ENCODE measurements at regions not wholly inside any gene's neighbourhood (a gene's known extent, or its start where the extent isn't known, plus 50 kb on each side); places are given as distances from the start of the nearest gene placed in this dataset.

DNA sequence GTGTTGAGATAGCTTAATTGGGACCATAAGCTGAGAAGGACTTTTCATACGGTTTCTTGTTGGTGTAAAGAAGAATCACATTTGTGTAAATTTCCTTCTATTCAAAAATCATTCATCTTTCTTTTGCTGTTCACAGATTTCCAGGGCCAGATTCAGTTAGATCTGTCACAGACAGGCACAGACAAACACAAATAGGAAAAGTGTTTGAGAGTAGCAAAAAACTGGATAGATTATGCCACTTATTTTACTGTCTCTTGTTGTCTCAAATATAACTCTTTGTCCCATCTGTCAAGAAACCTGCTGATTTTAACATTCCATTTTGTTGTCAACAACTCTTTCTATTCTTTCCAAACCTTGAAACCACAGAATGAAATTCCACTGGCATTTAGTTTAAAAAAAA is 142.8 kb downstream of the ID4 start:
- Histone ChIP-seq H3K4me3 (no peak overlapping the region), H3K27ac (no peak overlapping the region), H3K4me1 (no peaks in the 10 kb centered on the region), H3K9me3 (no peaks in the 10 kb centered on the region), H3K27me3 (no peaks in the 10 kb centered on the region), H3K36me3 (no peaks in the 10 kb centered on the region)
- no peak for DNase-seq (ENCODE audit: low spot score in 2 of 2)
- intact Hi-C loops (cut with DNase I; ENCODE audit: low total_unique reads), result no loop called here
- TF ChIP-seq, protein P1, sequence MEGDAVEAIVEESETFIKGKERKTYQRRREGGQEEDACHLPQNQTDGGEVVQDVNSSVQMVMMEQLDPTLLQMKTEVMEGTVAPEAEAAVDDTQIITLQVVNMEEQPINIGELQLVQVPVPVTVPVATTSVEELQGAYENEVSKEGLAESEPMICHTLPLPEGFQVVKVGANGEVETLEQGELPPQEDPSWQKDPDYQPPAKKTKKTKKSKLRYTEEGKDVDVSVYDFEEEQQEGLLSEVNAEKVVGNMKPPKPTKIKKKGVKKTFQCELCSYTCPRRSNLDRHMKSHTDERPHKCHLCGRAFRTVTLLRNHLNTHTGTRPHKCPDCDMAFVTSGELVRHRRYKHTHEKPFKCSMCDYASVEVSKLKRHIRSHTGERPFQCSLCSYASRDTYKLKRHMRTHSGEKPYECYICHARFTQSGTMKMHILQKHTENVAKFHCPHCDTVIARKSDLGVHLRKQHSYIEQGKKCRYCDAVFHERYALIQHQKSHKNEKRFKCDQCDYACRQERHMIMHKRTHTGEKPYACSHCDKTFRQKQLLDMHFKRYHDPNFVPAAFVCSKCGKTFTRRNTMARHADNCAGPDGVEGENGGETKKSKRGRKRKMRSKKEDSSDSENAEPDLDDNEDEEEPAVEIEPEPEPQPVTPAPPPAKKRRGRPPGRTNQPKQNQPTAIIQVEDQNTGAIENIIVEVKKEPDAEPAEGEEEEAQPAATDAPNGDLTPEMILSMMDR (IDR thresholded peaks at IDR 0.05), result no peak
- no peak for TF ChIP-seq POLR2A (IDR thresholded peaks at IDR 0.05)
- TF ChIP-seq POLR2AphosphoS5 (IDR thresholded peaks at IDR 0.05), result no peak

DNA sequence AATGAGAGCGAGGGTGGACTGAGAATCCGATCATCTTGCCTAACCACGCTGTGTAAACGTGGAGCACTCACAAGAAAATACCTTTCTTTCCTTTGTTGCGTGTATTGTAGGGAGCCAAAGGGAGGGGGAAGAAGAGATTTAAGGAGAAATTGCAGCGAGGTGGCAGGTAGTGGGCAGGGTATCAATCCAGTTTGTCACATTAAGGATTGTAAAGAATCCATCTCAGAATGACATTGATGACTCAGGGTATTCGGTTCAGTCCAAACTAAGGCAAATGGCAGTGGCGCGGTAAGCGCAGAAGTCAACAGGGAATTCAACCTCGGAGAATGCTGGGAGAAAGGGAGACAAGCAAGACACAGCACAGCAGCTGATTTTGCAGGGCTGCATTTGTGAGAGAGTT is 146.2 kb downstream of the ID4 start:
- Histone ChIP-seq H3K4me1 (no peaks in the 10 kb centered on the region), H3K9me3 (no peaks in the 10 kb centered on the region), H3K27ac (no peak overlapping the region), H3K36me3 (no peaks in the 10 kb centered on the region), H3K27me3 (no peaks in the 10 kb centered on the region), H3K4me3 (no peak overlapping the region)
- intact Hi-C loops (cut with DNase I; ENCODE audit: low total_unique reads), result no loop called here
- TF ChIP-seq, protein P1 (IDR thresholded peaks at IDR 0.05), result no peak
- no peak for TF ChIP-seq POLR2AphosphoS5 (IDR thresholded peaks at IDR 0.05)
- TF ChIP-seq POLR2A (IDR thresholded peaks at IDR 0.05), result no peak
- no peak for DNase-seq (ENCODE audit: low spot score in 2 of 2)

DNA sequence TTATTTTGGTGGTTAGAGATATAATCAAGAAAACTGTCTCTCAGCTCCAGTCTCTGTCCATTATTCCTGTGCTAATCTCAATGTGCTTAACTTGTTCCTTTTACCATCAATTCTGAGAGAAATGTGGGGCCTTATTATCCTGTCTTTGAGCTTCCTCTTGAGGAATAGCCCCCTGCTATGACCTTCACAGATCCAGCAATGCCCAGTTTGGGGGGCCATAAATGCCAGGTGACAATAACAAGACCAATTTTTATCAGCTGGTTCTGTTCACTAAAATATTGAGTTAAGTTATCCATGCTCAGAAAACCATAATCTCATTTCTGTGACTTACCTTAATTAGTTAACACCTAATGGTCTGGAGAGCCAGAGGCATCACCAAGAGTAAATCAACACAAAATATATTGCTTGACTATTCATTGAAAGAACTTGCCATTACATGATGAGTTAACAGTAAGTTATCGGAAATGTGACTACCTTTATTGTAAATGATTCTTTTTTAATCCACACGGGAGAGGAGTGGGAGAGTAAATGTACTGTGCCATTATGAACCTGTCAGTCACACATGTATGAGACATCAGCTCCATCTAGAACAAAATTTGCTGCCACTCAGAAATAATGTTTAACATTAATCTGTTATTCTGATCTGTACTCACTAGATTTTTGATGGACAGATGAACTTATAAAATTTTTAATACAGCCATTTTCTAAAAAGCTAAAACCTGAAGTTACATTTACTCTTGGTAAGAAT is 149.7 kb downstream of the ID4 start:
- no peaks in the 10 kb centered on the region for H3K27me3 ChIP-seq
- H3K9me3 ChIP-seq, result no peaks in the 10 kb centered on the region
- no peaks in the 10 kb centered on the region for H3K36me3 ChIP-seq
- no peak overlapping the region for H3K4me3 ChIP-seq
- intact Hi-C loops (cut with DNase I; ENCODE audit: low total_unique reads), result no loop called here
- no peak overlapping the region for H3K27ac ChIP-seq
- H3K4me1 ChIP-seq, result no peaks in the 10 kb centered on the region
- TF ChIP-seq POLR2A (IDR thresholded peaks at IDR 0.05) (no peak), POLR2AphosphoS5 (IDR thresholded peaks at IDR 0.05) (no peak)
- TF ChIP-seq, protein P1 (IDR thresholded peaks at IDR 0.05), result no peak
- DNase-seq (ENCODE audit: low spot score in 2 of 2), result no peak

DNA sequence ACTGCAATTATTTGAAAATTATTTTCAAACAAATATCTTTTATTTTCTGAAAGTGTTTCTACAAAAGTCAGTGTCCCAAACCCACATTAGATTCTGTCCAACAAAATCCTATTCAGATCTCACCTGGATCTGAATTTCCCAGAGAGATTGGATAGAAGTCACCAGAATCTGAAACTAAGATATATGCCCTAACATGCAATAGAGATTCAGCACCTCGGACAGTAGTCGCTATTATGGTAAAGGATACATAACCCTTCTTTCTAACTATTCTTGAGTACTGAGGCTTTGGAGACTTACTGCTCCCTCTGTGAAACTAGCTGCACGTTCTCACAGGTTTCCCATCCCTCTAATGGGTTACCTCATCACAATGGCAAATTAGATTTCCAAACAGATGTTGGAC is 151.4 kb downstream of the ID4 start:
- intact Hi-C loops (cut with DNase I; ENCODE audit: low total_unique reads), result no loop called here
- Histone ChIP-seq H3K4me1 (no peaks in the 10 kb centered on the region), H3K27ac (no peak overlapping the region), H3K36me3 (no peaks in the 10 kb centered on the region), H3K9me3 (no peaks in the 10 kb centered on the region), H3K27me3 (no peaks in the 10 kb centered on the region), H3K4me3 (no peak overlapping the region)
- TF ChIP-seq, protein P1 (IDR thresholded peaks at IDR 0.05), result no peak
- no peak for TF ChIP-seq POLR2AphosphoS5 (IDR thresholded peaks at IDR 0.05)
- TF ChIP-seq POLR2A (IDR thresholded peaks at IDR 0.05), result no peak
- no peak for DNase-seq (ENCODE audit: low spot score in 2 of 2)

DNA sequence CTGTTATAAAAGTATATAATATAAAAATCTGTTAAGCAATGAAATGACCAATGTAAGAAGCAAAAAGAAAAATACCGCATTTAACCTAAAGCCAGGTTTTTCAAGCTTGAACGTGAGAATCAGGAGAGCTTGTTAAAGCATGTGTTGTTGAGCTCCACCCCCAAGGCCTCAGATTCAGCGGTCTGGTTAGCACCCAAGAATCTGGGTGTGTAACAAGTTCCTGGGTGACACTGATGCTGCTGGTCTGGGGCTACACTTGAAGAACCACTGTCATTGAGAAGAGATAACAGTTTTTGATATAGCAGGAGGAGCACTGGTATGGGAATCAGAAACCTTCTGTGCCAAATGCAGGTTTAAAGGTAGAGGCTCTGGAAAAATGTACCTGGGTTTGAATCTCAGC is 154.0 kb downstream of the ID4 start:
- no peaks in the 10 kb centered on the region for H3K27me3 ChIP-seq
- no peaks in the 10 kb centered on the region for H3K36me3 ChIP-seq
- TF ChIP-seq, protein P1 (IDR thresholded peaks at IDR 0.05), result no peak
- TF ChIP-seq POLR2A (IDR thresholded peaks at IDR 0.05) (no peak), POLR2AphosphoS5 (IDR thresholded peaks at IDR 0.05) (no peak)
- H3K4me1 ChIP-seq, result no peaks in the 10 kb centered on the region
- intact Hi-C loops (cut with DNase I; ENCODE audit: low total_unique reads), result no loop called here
- no peak overlapping the region for H3K4me3 ChIP-seq
- H3K9me3 ChIP-seq, result no peaks in the 10 kb centered on the region
- no peak for DNase-seq (ENCODE audit: low spot score in 2 of 2)
- H3K27ac ChIP-seq, result no peak overlapping the region
